ENCODE measurements at regions not wholly inside any gene's neighbourhood (a gene's known extent, or its start where the extent isn't known, plus 50 kb on each side); places are given as distances from the start of the nearest gene placed in this dataset.

DNA sequence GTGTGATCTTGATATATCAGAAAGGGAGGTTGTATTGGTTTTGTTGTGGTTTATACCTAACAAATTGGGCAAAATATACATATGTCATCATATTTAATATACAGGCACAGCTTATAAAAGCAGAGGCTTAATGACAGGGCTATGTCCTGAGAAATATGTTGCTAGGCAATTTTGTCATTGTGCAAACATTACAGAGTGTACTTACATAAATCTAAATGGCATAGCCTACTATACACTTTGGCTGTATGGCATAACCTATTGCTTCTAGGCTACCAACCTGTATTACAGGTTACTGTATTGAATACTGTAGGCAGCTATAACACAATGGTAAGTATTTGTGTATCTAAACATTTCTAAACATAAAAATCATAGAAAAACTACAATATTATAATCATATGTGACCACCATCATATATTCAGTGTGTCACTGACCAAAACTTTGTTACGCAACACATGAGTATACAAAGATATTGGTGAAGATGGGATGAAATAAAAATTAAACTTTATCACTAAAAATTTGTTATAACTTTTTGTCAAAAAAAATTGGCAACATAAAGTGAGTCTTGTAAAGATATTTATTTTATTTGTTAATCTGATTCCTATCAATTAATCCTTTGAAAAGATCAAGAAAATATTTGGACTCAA is 414.0 kb upstream of the HS3ST1 start:
- intact Hi-C loops (cut with DNase I; ENCODE audit: low total_unique reads) (no loop called here), in situ Hi-C loops (cut with MboI; ENCODE audit: low pct_ligation_motif_present in 1 of 4, low pct_unique_long_range_greater_than_20kb in 1 of 4, low sequenced_read_pairs in 3 of 4) (no loop called here)
- peaks cover 0 to 23% (median 6%) of the 10 kb centered on the region in 4 donors for H3K4me1 ChIP-seq
- 95 to 100% methylated on average over 1 of the region's 1 CpG for WGBS, 2 donors (ENCODE audit: low coverage in 1 of 2)
- no peaks in the 10 kb centered on the region for H3K9me3 ChIP-seq
- DNase-seq: no peak
- no peaks in the 10 kb centered on the region for H3K27me3 ChIP-seq
- H3K4me3 ChIP-seq: no peak overlapping the region
- peak overlapping the region in 2 of 4 donors; percentile 37 to 38 for H3K27ac ChIP-seq
- TF ChIP-seq EP300 (IDR thresholded peaks at IDR 0.05; ENCODE audit: low read depth) (no peak), POLR2AphosphoS5 (IDR thresholded peaks at IDR 0.05) (no peak), POLR2A (IDR thresholded peaks at IDR 0.05) (no peak)
- TF ChIP-seq, protein P1, sequence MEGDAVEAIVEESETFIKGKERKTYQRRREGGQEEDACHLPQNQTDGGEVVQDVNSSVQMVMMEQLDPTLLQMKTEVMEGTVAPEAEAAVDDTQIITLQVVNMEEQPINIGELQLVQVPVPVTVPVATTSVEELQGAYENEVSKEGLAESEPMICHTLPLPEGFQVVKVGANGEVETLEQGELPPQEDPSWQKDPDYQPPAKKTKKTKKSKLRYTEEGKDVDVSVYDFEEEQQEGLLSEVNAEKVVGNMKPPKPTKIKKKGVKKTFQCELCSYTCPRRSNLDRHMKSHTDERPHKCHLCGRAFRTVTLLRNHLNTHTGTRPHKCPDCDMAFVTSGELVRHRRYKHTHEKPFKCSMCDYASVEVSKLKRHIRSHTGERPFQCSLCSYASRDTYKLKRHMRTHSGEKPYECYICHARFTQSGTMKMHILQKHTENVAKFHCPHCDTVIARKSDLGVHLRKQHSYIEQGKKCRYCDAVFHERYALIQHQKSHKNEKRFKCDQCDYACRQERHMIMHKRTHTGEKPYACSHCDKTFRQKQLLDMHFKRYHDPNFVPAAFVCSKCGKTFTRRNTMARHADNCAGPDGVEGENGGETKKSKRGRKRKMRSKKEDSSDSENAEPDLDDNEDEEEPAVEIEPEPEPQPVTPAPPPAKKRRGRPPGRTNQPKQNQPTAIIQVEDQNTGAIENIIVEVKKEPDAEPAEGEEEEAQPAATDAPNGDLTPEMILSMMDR (IDR thresholded peaks at IDR 0.05): no peak
- H3K36me3 ChIP-seq: no peaks in the 10 kb centered on the region

DNA sequence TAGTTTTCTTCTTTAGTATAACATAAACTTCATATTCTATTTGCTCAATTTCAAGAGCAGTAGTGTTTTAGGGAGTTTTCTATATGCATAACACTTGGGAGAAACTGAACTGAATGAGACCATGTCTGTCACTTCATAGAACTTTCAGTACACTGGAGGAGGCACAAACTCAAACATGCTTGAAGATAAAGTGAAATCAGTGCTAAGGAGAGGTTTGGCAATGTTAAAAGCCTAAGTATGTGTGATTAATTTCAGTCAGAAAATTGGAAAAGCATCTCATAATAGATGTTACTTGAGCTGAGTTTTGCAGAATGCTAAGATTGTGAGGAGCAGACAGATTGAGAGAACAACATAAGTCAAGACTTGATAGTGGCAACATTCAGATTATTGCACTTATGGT is 411.2 kb upstream of the HS3ST1 start:
- no peaks in the 10 kb centered on the region for H3K9me3 ChIP-seq
- no peak for DNase-seq
- no peak overlapping the region for H3K4me3 ChIP-seq
- in situ Hi-C loops (cut with MboI; ENCODE audit: low pct_ligation_motif_present in 1 of 4, low pct_unique_long_range_greater_than_20kb in 1 of 4, low sequenced_read_pairs in 3 of 4) (no loop called here), intact Hi-C loops (cut with DNase I; ENCODE audit: low total_unique reads) (no loop called here)
- TF ChIP-seq EP300 (IDR thresholded peaks at IDR 0.05; ENCODE audit: low read depth) (no peak), POLR2AphosphoS5 (IDR thresholded peaks at IDR 0.05) (no peak), POLR2A (IDR thresholded peaks at IDR 0.05) (no peak)
- TF ChIP-seq, protein P1 (IDR thresholded peaks at IDR 0.05): no peak
- H3K36me3 ChIP-seq: no peaks in the 10 kb centered on the region
- no peaks in the 10 kb centered on the region for H3K27me3 ChIP-seq
- peaks cover 0 to 22% (median 6%) of the 10 kb centered on the region in 4 donors for H3K4me1 ChIP-seq
- H3K27ac ChIP-seq: no peak overlapping the region

DNA sequence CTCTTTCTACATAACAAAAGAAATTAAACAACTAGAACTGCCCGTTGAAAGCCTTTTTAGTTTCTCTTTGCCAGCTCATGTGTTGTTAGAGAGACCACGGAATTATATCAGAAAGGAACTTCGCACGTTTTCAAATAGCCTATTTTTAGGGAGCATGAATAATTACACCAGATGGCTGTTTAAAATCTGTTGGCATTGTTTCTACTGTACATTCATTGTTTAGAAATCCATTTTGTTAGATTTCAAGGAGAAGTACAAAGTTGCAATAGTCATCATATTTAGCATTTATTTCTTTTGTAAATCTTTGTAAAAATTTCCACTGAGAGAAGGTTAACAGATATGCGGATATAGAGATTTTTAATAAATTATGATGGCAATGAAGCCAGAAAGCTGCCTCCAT is 403.0 kb upstream of the HS3ST1 start:
- WGBS, 2 donors (ENCODE audit: low coverage in 1 of 2): 39 to 52% methylated on average over 5 of the region's 5 CpGs
- no peak for DNase-seq
- intact Hi-C loops (cut with DNase I; ENCODE audit: low total_unique reads): loop anchor here (2.0 kb wide), 1 partner anchor 15 kb away; no protein-coding TSS in a partner anchor
- TF ChIP-seq POLR2A (IDR thresholded peaks at IDR 0.05): no peak
- TF ChIP-seq POLR2AphosphoS5 (IDR thresholded peaks at IDR 0.05): no peak
- TF ChIP-seq, protein P1 (IDR thresholded peaks at IDR 0.05): no peak
- no peak for TF ChIP-seq EP300 (IDR thresholded peaks at IDR 0.05; ENCODE audit: low read depth)
- no peak overlapping the region for H3K27ac ChIP-seq
- no peak overlapping the region for H3K4me3 ChIP-seq
- no peaks in the 10 kb centered on the region for H3K4me1 ChIP-seq
- H3K36me3 ChIP-seq: no peaks in the 10 kb centered on the region
- H3K9me3 ChIP-seq: no peaks in the 10 kb centered on the region
- H3K27me3 ChIP-seq: no peaks in the 10 kb centered on the region
- in situ Hi-C loops (cut with MboI; ENCODE audit: low pct_ligation_motif_present in 1 of 4, low pct_unique_long_range_greater_than_20kb in 1 of 4, low sequenced_read_pairs in 3 of 4): no loop called here

DNA sequence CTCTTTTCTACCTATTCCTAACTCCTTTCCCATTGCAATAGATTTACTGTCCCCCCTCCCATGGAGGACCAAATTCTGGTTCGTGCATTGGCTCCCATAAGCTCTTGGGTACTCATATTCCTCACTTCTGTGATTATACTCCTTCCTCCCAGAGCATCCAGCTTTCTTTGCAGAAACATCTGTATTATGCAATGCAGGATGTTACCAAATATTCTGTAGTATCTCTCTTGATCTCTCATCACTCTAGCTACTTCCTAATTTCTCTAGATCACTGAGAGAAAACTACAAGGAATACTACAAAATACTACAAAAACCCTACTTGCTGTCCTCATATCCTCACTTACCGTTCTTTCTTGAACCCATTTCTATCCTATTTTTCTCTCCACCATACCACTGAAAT is 395.9 kb upstream of the HS3ST1 start:
- no peak for TF ChIP-seq POLR2AphosphoS5 (IDR thresholded peaks at IDR 0.05)
- TF ChIP-seq EP300 (IDR thresholded peaks at IDR 0.05; ENCODE audit: low read depth): no peak
- TF ChIP-seq, protein P1 (IDR thresholded peaks at IDR 0.05): no peak
- TF ChIP-seq POLR2A (IDR thresholded peaks at IDR 0.05): no peak
- no peaks in the 10 kb centered on the region for H3K36me3 ChIP-seq
- intact Hi-C loops (cut with DNase I; ENCODE audit: low total_unique reads): no loop called here
- 60 to 70% methylated on average over 2 of the region's 2 CpGs for WGBS, 2 donors (ENCODE audit: low coverage in 1 of 2)
- H3K4me3 ChIP-seq: no peak overlapping the region
- H3K27ac ChIP-seq: no peak overlapping the region
- H3K9me3 ChIP-seq: no peaks in the 10 kb centered on the region
- H3K27me3 ChIP-seq: no peaks in the 10 kb centered on the region
- in situ Hi-C loops (cut with MboI; ENCODE audit: low pct_ligation_motif_present in 1 of 4, low pct_unique_long_range_greater_than_20kb in 1 of 4, low sequenced_read_pairs in 3 of 4): no loop called here
- H3K4me1 ChIP-seq: no peaks in the 10 kb centered on the region
- DNase-seq: no peak

Data from transverse colon (tissue), 4 donors.